ENCODE measurements at regions not wholly inside any gene's neighbourhood (a gene's known extent, or its start where the extent isn't known, plus 50 kb on each side); places are given as distances from the start of the nearest gene placed in this dataset.

GRCh38 chr16:80447241-80447640 lies 93.6 kb upstream of the DYNLRB2 start:
- no peaks in the 10 kb centered on the region for H3K27me3 ChIP-seq (ENCODE audit: control insufficient read depth, insufficient read depth, low read length)
- intact Hi-C loops (cut with micrococcal nuclease; ENCODE audit: unreplicated experiment), result no loop called here
- ChIA-PET CTCF (no interaction called here), POLR2A (no interaction called here)
- TF ChIP-seq SIN3A (IDR thresholded peaks at IDR 0.05; ENCODE audit: borderline replicate concordance, insufficient read depth, low read depth, low read length) (no peak), POLR2AphosphoS5 (IDR thresholded peaks at IDR 0.05; ENCODE audit: low read depth, low read length) (no peak), REST (IDR thresholded peaks at IDR 0.05; ENCODE audit: insufficient read depth in 1 of 2, low read depth in 2 of 2, low read length in 1 of 2) (no peak), CTCF (IDR thresholded peaks at IDR 0.05) (no peak), TCF7L2 (IDR thresholded peaks at IDR 0.05; ENCODE audit: low read depth, low read length) (no peak)
- in situ Hi-C loops (cut with HindIII; ENCODE audit: low pct_unique_long_range_greater_than_20kb, low sequenced_read_pairs), result no loop called here
- no peaks in the 10 kb centered on the region for H3K9me3 ChIP-seq (ENCODE audit: control insufficient read depth, insufficient read depth, low read depth, low read length)
- DNase-seq (ENCODE audit: low read depth, low spot score) (no peak), ATAC-seq (no peak)
- BruUV-seq (replicated peaks), result no TSS peak
- no peak overlapping the region for H3K4me3 ChIP-seq (ENCODE audit: low read depth in 2 of 2, low read length in 2 of 2)
- no peaks in the 10 kb centered on the region for H3K4me1 ChIP-seq (ENCODE audit: control insufficient read depth, insufficient read depth, low read length)
- no peaks in the 10 kb centered on the region for H3K36me3 ChIP-seq (ENCODE audit: control insufficient read depth, insufficient read depth, low read length)
- no peak overlapping the region for H3K27ac ChIP-seq (ENCODE audit: low read length)

GRCh38 chr16:80442779-80443178 lies 98.0 kb upstream of the DYNLRB2 start:
- Histone ChIP-seq H3K4me3 (ENCODE audit: low read depth in 2 of 2, low read length in 2 of 2) (no peak overlapping the region), H3K4me1 (ENCODE audit: control insufficient read depth, insufficient read depth, low read length) (no peaks in the 10 kb centered on the region), H3K9me3 (ENCODE audit: control insufficient read depth, insufficient read depth, low read depth, low read length) (no peaks in the 10 kb centered on the region), H3K27me3 (ENCODE audit: control insufficient read depth, insufficient read depth, low read length) (no peaks in the 10 kb centered on the region), H3K27ac (ENCODE audit: low read length) (no peak overlapping the region), H3K36me3 (ENCODE audit: control insufficient read depth, insufficient read depth, low read length) (no peaks in the 10 kb centered on the region)
- DNase-seq (ENCODE audit: low read depth, low spot score) (no peak), ATAC-seq (no peak)
- in situ Hi-C loops (cut with HindIII; ENCODE audit: low pct_unique_long_range_greater_than_20kb, low sequenced_read_pairs), result no loop called here
- intact Hi-C loops (cut with micrococcal nuclease; ENCODE audit: unreplicated experiment), result no loop called here
- BruUV-seq (replicated peaks), result no TSS peak
- ChIA-PET CTCF (no interaction called here), POLR2A (no interaction called here)
- TF ChIP-seq CTCF (IDR thresholded peaks at IDR 0.05), result no peak
- TF ChIP-seq POLR2AphosphoS5 (IDR thresholded peaks at IDR 0.05; ENCODE audit: low read depth, low read length), result no peak
- no peak for TF ChIP-seq TCF7L2 (IDR thresholded peaks at IDR 0.05; ENCODE audit: low read depth, low read length)
- no peak for TF ChIP-seq REST (IDR thresholded peaks at IDR 0.05; ENCODE audit: insufficient read depth in 1 of 2, low read depth in 2 of 2, low read length in 1 of 2)
- no peak for TF ChIP-seq SIN3A (IDR thresholded peaks at IDR 0.05; ENCODE audit: borderline replicate concordance, insufficient read depth, low read depth, low read length)
